Fibroblast of skin of abdomen (primary cell): ENCODE measurements at regions not wholly inside any gene's neighbourhood (a gene's known extent, or its start where the extent isn't known, plus 50 kb on each side); places are given as distances from the start of the nearest gene placed in this dataset.

Source experiments
- DNase-seq: peaks from one replicate; pipeline ENCODE4 v3.0.0-alpha.2; 2013

GRCh38 chr13:74647211-74647610, 513.0 kb upstream of the KLF12 start:
- no peak for DNase-seq

GRCh38 chr13:74646091-74646490, 511.9 kb upstream of the KLF12 start:
- DNase-seq: no peak

GRCh38 chr13:74645586-74645985, 511.4 kb upstream of the KLF12 start:
- DNase-seq: no peak

- DNase-seq: peak; percentile 6
Measured at GRCh38 chr13:74644229-74644628, 510.0 kb upstream of the KLF12 start.

- peak; percentile 75 for DNase-seq
Measured at GRCh38 chr13:74641586-74641985, 507.4 kb upstream of the KLF12 start.

- no peak for DNase-seq
Measured at GRCh38 chr13:74633734-74634133, 499.5 kb upstream of the KLF12 start.

- no peak for DNase-seq
Measured at GRCh38 chr13:74629985-74630384, 495.8 kb upstream of the KLF12 start.

- DNase-seq: peak; percentile 61
Measured at GRCh38 chr13:74625541-74625940, 491.3 kb upstream of the KLF12 start.

GRCh38 chr13:74623761-74624160, 489.6 kb upstream of the KLF12 start:
- DNase-seq: peak; percentile 6

- no peak for DNase-seq
Measured at GRCh38 chr13:74622284-74622683, 488.1 kb upstream of the KLF12 start.

GRCh38 chr13:74620711-74621110, 486.5 kb upstream of the KLF12 start:
- no peak for DNase-seq

GRCh38 chr13:74620308-74620707, 486.1 kb upstream of the KLF12 start:
- DNase-seq: no peak

- DNase-seq: no peak
Measured at GRCh38 chr13:74597526-74597925, 463.3 kb upstream of the KLF12 start.

GRCh38 chr13:74596691-74597090, 462.5 kb upstream of the KLF12 start:
- DNase-seq: no peak

- DNase-seq: no peak
Measured at GRCh38 chr13:74593688-74594087, 459.5 kb upstream of the KLF12 start.

- DNase-seq: no peak
Measured at GRCh38 chr13:74586847-74587246, 452.6 kb upstream of the KLF12 start.

GRCh38 chr13:74576420-74576819, 442.2 kb upstream of the KLF12 start:
- no peak for DNase-seq

- DNase-seq: peak; percentile 66
Measured at GRCh38 chr13:74575729-74576125, 441.5 kb upstream of the KLF12 start.

GRCh38 chr13:74574964-74575728, 440.9 kb upstream of the KLF12 start:
- DNase-seq: no peak

- DNase-seq: no peak
Measured at GRCh38 chr13:74573654-74574053, 439.4 kb upstream of the KLF12 start.

- DNase-seq: no peak
Measured at GRCh38 chr13:74571811-74572210, 437.6 kb upstream of the KLF12 start.

- peak; percentile 85 for DNase-seq
Measured at GRCh38 chr13:74570834-74571233, 436.6 kb upstream of the KLF12 start.

GRCh38 chr13:74570046-74570445, 435.8 kb upstream of the KLF12 start:
- DNase-seq: no peak

- DNase-seq: peak; percentile 20
Measured at GRCh38 chr13:74569251-74569650, 435.0 kb upstream of the KLF12 start.

- no peak for DNase-seq
Measured at GRCh38 chr13:74567485-74567884, 433.3 kb upstream of the KLF12 start.
